Ovary (tissue), 7 donors: ENCODE measurements at regions not wholly inside any gene's neighbourhood (a gene's known extent, or its start where the extent isn't known, plus 50 kb on each side); places are given as distances from the start of the nearest gene placed in this dataset.

Source experiments
- DNase-seq, 5 donors: peaks; one replicate each; pipeline ENCODE4 v3.0.0-alpha.2; 2019 to 2020
- H3K27ac ChIP-seq, 2 donors: fragments of 200-600 bp; one replicate each; pipeline versions ENCODE4 v1.5.1 to v1.8.0; 2019 to 2022
- H3K27me3 ChIP-seq: fragments of 200-600 bp; one replicate; pipeline ENCODE4 v1.8.0; 2022
- H3K36me3 ChIP-seq: fragments of 200-600 bp; sonication (generic); one replicate; pipeline ENCODE4 v1.5.1; 2019
- H3K4me1 ChIP-seq: one replicate; pipeline ENCODE4 v1.8.1; 2013; ENCODE audit warnings: mild to moderate bottlenecking, moderate library complexity; ENCODE audit not compliant: insufficient read depth
- H3K4me3 ChIP-seq: fragments of 200-600 bp; sonication (generic); one replicate; pipeline ENCODE4 v1.5.1; 2017
- H3K9me3 ChIP-seq, 2 donors: fragments of 200-600 bp in 1 of 2; sonication (generic) in 1 of 2; one replicate each; pipeline versions ENCODE4 v1.5.1 to v1.8.1; 2013 to 2019; ENCODE audit warnings: mild to moderate bottlenecking in 1 of 2, moderate library complexity in 1 of 2
- EP300 ChIP-seq: sonication (generic); formaldehyde crosslinking; IDR thresholded peaks from one replicate; pipeline ENCODE4 v1.6.1; 2017; ENCODE audit warnings: antibody characterized with exemption
- POLR2A ChIP-seq: fragments of 450-650 bp; IDR thresholded peaks from one replicate; pipeline ENCODE4 v1.6.1; 2017; ENCODE audit warnings: antibody characterized with exemption, mild to moderate bottlenecking, moderate library complexity
- WGBS, 3 donors: extraction: QIAGEN DNeasy Blood & Tissue Kit in 1 of 3; methylation state at CpG; one replicate each; pipeline versions ENCODE4 v1.1.5 to v1.1.7; 2013 to 2017; 5-methylcytosine and 5-hydroxymethylcytosine counted together
- intact Hi-C, 4 donors: fragments of 100-400 bp; cut with DNase I; formaldehyde crosslinking; loops; one replicate each; pipeline versions ENCODE4 v1.11.0 to v1.15.1; 2022 to 2023
- TF ChIP-seq, protein P1 (sequence below), 3 donors: fragments of 450-650 bp in 2 of 3; fragments of 200-600 bp in 1 of 3; IDR thresholded peaks; one replicate each; pipeline versions ENCODE4 v1.5.1 to v1.8.0; 2016 to 2022; ENCODE audit warnings: antibody characterized with exemption in 3 of 3, mild to moderate bottlenecking in 1 of 3
- donor health status: DM: no; HTN: no; CAD: no; lungs with moderate emphysema.
- donor health status: DM: no; HTN: no; CAD: no.
- donor health status: Bipolar disorder and iron deficiency.
- donor health status: DM: no; HTN: no; CAD: no.
- donor health status: DM: yes; HTN: yes; CAD: no.

- intact Hi-C loops = no loop called here
- no peak for DNase-seq
- Histone ChIP-seq H3K36me3 (no peaks in the 10 kb centered on the region), H3K4me1 (no peaks in the 10 kb centered on the region), H3K9me3 (no peaks in the 10 kb centered on the region), H3K27ac (no peak overlapping the region), H3K27me3 (no peaks in the 10 kb centered on the region), H3K4me3 (no peak overlapping the region)
- WGBS, 3 donors = 93 to 97% (median 94%) methylated on average over 3 of the region's 3 CpGs
- TF ChIP-seq, protein P1, sequence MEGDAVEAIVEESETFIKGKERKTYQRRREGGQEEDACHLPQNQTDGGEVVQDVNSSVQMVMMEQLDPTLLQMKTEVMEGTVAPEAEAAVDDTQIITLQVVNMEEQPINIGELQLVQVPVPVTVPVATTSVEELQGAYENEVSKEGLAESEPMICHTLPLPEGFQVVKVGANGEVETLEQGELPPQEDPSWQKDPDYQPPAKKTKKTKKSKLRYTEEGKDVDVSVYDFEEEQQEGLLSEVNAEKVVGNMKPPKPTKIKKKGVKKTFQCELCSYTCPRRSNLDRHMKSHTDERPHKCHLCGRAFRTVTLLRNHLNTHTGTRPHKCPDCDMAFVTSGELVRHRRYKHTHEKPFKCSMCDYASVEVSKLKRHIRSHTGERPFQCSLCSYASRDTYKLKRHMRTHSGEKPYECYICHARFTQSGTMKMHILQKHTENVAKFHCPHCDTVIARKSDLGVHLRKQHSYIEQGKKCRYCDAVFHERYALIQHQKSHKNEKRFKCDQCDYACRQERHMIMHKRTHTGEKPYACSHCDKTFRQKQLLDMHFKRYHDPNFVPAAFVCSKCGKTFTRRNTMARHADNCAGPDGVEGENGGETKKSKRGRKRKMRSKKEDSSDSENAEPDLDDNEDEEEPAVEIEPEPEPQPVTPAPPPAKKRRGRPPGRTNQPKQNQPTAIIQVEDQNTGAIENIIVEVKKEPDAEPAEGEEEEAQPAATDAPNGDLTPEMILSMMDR (IDR thresholded peaks at IDR 0.05) = no peak
- no peak for TF ChIP-seq EP300
- TF ChIP-seq POLR2A = no peak
These were observed 634.9 kb upstream of the SEMA6A start for GRCh38 chr5:117209479-117209878.

- DNase-seq = no peak
- WGBS, 3 donors = 89 to 92% (median 91%) methylated on average over 9 of the region's 9 CpGs
- no peaks in the 10 kb centered on the region for H3K9me3 ChIP-seq
These were observed 632.6 kb upstream of the SEMA6A start for GRCh38 chr5:117207088-117207668.

GRCh38 chr5:117205894-117206293, 631.3 kb upstream of the SEMA6A start:
- Histone ChIP-seq H3K36me3 (no peaks in the 10 kb centered on the region), H3K9me3 (no peaks in the 10 kb centered on the region), H3K4me3 (no peak overlapping the region), H3K4me1 (peaks cover 1% of the 10 kb centered on the region), H3K27ac (no peak overlapping the region), H3K27me3 (no peaks in the 10 kb centered on the region)
- no peak for TF ChIP-seq POLR2A
- TF ChIP-seq, protein P1 (IDR thresholded peaks at IDR 0.05) = no peak
- no peak for TF ChIP-seq EP300
- intact Hi-C loops = no loop called here
- WGBS, 3 donors = 40 to 42% (median 42%) methylated on average over 2 of the region's 2 CpGs
- DNase-seq = no peak

More at GRCh38 chr5:117207088-117207668, 632.6 kb upstream of the SEMA6A start:
- TF ChIP-seq POLR2A (no peak), EP300 (no peak)
- TF ChIP-seq, protein P1 (IDR thresholded peaks at IDR 0.05) = no peak
- Histone ChIP-seq H3K4me3 (no peak overlapping the region), H3K36me3 (no peaks in the 10 kb centered on the region), H3K4me1 (no peaks in the 10 kb centered on the region), H3K27ac (no peak overlapping the region), H3K27me3 (no peaks in the 10 kb centered on the region)
- intact Hi-C loops = no loop called here

GRCh38 chr5:117204926-117205869, 630.6 kb upstream of the SEMA6A start:
- no peaks in the 10 kb centered on the region for H3K27me3 ChIP-seq
- WGBS, 3 donors = 13 to 23% (median 16%) methylated on average over 10 of the region's 10 CpGs
- H3K9me3 ChIP-seq = no peaks in the 10 kb centered on the region
- no peak overlapping the region for H3K4me3 ChIP-seq
- no peaks in the 10 kb centered on the region for H3K36me3 ChIP-seq
- intact Hi-C loops = no loop called here
- TF ChIP-seq, protein P1 (IDR thresholded peaks at IDR 0.05) = no peak
- no peak for TF ChIP-seq EP300
- TF ChIP-seq POLR2A = no peak
- no peak overlapping the region for H3K27ac ChIP-seq
- peaks cover 1% of the 10 kb centered on the region for H3K4me1 ChIP-seq
- DNase-seq = no peak
